HG03571 (cell line): ENCODE measurements at regions not wholly inside any gene's neighbourhood (a gene's known extent, or its start where the extent isn't known, plus 50 kb on each side); places are given as distances from the start of the nearest gene placed in this dataset.
A peak's percentile ranks its signal among the peaks of the same experiment; 100 is the strongest.
"Not testable (repeated sequence)": the region's sequence is repeated elsewhere in the genome, so short reads cannot be mapped to it uniquely, and the experiment has no call there.

Experiments
- ATAC-seq: cut with Tn5 transposase; IDR thresholded peaks from one replicate; pipeline ENCODE4 v1.9.1; 2021; ENCODE audit not compliant: unreplicated experiment

GRCh38 chr6:77010931-77011542 lies 452.3 kb downstream of the HTR1B start:
- ATAC-seq: no peak

GRCh38 chr6:76992553-76992952 lies 470.7 kb downstream of the HTR1B start:
- ATAC-seq: no peak

DNA sequence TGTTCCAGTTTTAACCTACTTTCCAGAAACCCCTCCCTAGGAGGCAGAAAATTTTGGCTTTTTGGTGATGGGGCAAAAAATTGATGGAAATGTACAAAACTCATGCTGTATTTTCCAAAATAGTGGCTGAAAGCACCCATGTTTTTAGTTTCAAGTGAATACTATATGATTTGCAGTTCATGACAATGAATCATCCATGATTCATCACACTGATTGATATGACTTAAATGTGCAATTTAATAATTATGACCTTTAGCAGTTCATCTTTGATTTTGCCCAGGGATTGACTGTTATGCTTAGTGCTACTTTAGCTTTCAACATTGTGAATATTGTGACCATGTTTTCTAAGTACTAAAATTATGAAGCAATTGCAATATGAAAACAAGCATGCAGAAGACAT lies 478.7 kb downstream of the HTR1B start:
- no peak for ATAC-seq

GRCh38 chr6:76982476-76983199 lies 480.7 kb downstream of the HTR1B start:
- no peak for ATAC-seq

DNA sequence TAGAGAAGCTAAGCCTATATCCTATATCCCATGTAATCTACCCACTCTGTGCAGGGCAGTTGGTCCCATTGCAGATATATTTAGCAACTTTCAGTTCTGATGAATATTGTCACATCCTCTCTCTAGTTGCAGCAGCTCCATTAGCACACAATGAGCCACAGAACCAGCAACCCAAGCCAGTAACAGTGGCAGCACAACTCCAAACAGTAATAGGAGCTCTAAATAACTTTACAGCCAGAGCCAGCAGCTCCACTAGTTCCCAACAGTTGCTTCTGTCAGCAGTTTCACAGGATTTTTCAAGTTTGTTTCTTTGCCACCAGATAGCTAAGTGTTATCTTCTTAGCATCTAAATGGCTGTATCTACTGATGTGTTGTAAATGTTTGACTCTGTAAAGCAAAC lies 490.8 kb downstream of the HTR1B start:
- ATAC-seq: no peak

DNA sequence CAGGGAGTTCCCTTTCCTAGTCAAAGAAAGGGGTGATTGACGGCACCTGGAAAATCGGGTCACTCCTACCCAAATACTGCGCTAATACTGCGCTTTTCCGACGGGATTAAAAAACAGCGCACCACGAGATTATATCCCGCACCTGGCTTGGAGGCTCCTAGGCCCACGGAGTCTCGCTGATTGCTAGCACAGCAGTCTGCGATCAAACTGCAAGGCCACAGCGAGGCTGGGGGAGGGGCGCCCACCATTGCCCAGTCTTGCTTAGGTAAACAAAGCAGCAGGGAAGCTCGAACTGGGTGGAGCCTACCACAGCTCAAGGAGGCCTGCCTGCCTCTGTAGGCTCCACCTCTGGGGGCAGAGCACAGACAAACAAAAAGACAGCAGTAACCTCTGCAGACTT lies 504.1 kb downstream of the HTR1B start:
- ATAC-seq: not testable (repeated sequence)

DNA sequence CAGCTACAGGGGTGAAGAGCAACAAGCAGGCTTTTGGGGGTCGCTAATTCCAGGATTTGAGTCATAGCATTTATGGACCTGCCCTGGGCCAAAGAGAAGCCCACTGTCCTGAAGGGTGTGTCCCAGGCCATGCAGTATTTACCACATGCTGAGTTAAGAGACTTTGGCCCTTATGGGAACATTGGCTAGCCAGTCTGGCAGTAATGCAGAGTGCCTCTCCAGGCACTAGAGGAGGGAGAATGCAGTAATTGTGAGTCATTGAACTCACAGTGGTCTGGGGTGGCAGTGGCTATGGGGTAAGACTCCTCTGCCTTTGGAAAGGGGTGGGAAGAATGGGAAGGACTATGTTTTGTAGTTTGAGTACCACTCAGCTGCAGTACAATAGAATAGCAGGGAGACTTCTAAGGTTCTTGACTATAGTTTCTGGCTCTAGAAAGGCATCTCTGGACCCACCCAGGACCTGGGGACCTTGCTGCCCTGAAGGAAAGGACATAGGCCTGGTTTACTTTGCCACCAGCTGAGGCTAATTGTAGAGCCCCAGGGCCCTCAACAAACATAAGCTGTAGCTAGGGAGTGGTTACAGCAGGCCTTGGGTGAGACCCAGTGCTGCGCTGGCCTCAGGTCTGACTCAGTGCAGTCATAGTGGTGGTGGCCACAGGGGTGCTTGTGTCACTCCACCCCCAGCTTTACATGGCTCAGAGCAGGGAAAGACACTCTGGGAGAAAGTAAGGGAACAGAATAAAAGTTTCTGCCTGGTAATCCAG lies 520.9 kb downstream of the HTR1B start:
- ATAC-seq: no peak

DNA sequence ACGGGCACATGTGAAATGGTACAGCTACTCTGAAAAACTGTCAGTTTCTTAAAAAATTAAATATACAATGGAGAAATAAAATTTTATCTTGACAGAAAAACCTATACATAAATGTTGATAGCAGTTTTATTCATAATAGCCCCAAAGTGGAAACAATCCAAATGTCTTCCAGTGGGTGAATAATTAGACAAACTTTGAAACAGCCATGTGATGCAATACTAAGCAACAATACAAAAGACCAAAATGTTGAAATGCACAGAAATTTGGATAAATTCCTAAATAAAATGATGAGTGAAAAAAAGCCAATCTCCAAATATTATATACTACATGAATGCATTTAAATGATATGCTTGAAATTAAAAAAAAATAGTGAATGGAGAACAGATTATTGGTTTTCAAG lies 523.1 kb downstream of the HTR1B start:
- ATAC-seq: no peak

GRCh38 chr6:76914737-76915136 lies 548.6 kb downstream of the HTR1B start:
- ATAC-seq: no peak

GRCh38 chr6:76905541-76905940 lies 557.8 kb downstream of the HTR1B start:
- ATAC-seq: not testable (repeated sequence)

DNA sequence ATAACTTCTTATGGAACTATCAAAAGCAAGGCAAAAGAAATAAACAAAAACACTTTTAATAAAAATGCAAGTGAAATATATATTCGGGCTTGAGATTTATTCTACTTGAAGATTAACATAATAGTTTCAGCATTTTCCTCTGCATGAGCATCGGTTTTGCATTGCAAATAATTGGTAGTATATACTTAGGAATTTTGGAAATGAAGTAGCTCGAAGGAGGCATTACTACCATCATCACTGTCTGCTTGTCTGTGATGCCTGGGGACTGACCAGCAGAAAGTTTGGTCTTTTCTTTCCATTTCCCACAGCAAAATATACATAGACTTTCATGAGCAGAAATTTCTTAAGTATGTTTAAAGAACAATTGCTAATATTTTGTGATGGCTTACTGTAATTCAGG lies 570.7 kb downstream of the HTR1B start:
- no peak for ATAC-seq

DNA sequence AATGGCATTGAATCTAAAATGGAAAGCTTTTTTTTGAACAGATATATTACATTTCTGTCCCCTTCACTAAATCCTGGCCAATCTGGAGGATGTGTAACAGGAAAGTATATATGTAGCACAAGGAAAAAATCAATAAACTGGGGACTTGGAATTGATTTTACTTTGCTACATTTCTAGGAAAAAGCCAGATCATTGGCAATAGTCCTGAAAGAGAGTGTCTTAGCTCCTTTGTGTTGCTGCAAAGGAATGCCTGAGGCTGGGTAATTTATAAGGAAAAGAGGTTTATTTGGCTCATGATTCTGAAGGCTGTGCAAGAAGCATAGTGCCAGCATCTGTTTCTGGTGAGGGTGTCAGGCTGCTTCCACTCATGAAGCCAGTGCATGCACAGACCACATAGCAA lies 574.9 kb downstream of the HTR1B start:
- no peak for ATAC-seq

GRCh38 chr6:76886900-76887299 lies 576.4 kb downstream of the HTR1B start:
- no peak for ATAC-seq

GRCh38 chr6:76885861-76886301 lies 577.4 kb downstream of the HTR1B start:
- ATAC-seq: no peak

GRCh38 chr6:76881414-76881813 lies 581.9 kb downstream of the HTR1B start:
- ATAC-seq: no peak

DNA sequence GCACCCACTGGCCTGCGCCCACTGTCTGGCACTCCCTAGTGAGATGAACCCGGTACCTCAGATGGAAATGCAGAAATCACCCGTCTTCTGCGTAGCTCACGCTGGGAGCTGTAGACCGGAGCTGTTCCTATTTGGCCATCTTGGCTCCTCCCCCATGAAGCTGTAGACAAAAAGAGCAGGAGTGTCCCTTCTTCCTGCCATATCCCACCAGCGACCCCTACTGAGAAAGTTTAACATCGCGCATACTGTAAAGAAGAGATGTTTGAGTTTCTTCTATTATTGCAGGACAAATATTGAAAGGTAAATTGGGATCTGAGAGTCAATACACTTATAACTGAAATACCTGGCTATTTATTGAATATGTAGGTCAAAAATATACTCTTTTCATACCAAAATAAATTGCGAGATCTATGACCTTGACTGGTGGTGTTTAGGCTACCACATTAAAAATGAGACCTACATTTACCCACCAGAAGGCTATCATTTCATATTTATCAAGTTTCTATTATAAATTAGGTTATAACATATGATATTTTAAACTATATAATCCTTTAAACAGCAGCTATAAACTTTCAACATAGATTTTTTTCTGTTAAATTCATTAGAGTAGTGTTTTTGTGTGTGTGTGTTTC lies 586.3 kb downstream of the HTR1B start:
- no peak for ATAC-seq

- not testable (repeated sequence) for ATAC-seq
Measured at GRCh38 chr6:76876430-76876829, 586.9 kb downstream of the HTR1B start.

GRCh38 chr6:76867182-76867581 lies 596.1 kb downstream of the HTR1B start:
- ATAC-seq: no peak

DNA sequence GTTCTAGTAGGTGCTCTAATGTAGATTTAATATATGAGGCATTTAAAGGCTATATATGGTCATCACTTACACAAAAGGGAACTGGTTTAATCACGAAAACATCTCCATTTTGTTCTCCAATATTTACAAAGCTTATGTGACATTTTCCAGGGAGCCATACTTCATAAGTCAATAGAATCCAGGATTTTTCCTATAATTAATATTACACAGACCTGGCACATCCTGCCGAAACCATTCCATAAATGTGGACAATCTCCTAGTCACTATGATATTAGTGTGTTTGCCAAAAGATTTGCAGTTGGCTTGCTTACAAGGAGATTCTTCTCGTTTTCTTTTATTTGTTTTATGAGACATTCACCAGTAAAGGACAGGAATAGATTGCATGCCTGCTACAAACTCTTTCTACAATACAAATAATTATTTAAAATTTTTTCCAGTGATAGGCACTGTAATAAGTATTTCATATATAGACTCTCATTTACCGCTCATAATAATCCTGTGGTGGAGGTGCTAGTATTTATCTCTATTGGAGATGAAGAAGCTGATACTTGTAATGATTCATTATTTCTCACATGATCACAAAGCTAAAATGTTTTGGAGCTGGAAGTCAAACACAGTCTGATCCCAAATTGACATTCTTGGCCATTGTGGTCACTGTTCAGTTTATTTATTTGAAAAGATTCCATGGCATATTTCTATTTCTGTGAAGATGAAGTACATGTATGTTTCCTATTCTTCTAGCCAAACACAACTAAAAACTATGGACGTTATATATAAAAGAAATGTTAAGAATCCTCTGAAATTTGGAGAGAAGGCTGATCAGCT lies 597.0 kb downstream of the HTR1B start:
- no peak for ATAC-seq

DNA sequence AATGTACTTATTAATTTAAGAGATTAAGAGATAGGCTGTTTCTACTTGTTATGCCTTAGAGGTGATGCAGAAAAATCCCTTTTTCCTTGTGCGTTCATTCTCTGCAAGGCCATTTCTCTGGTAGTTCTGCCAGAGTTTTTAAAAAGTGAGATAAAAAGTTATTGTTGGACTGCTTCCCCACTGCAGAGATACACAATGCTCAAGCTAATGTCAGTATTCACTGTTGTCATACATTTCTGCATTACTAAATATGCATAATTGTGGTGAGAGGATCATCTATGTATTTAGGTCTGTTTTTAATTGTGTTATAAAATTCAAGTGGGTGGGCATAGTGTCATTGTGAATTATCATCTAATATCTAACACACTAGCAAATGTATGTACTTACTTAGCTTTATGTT lies 600.4 kb downstream of the HTR1B start:
- no peak for ATAC-seq

DNA sequence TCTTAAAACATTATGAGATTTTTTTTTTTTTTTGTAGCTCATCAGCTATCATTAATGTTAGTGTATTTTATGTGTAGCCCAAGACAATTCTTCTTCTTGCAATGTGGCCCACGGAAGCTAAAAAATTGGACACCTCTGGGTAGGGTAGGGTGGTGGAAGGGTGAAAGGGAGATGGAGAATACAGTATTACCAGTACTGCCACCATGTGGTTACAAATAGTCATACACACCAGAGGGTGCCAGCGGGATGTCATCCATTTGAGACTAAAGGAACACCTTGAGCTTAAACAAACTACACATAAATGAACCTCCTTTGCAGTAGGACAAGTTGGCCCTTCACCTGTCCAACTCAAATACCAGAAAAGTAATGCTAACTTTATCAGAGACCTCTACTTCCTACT lies 601.9 kb downstream of the HTR1B start:
- peak; percentile 64 for ATAC-seq
